GM06990 (cell line): ENCODE measurements at regions not wholly inside any gene's neighbourhood (a gene's known extent, or its start where the extent isn't known, plus 50 kb on each side); places are given as distances from the start of the nearest gene placed in this dataset.
"Not testable (repeated sequence)": the region's sequence is repeated elsewhere in the genome, so short reads cannot be mapped to it uniquely, and the experiment has no call there.

Experiments used
- DNase-seq: peaks from one replicate; pipeline ENCODE4 v3.0.0-alpha.2; 2011; ENCODE audit not compliant: insufficient read length; ENCODE audit errors: extremely low read depth
- H3K27me3 ChIP-seq: replicated peaks from 2 replicates; pipeline ENCODE4 v1.6.0; 2011; ENCODE audit warnings: low read length; ENCODE audit not compliant: control insufficient read depth, insufficient read depth
- H3K36me3 ChIP-seq: 2 replicates; pipeline ENCODE4 v1.5.1; 2011; ENCODE audit warnings: low read length; ENCODE audit not compliant: control insufficient read depth, insufficient read depth
- H3K4me3 ChIP-seq: replicated peaks from 2 replicates; pipeline ENCODE4 v1.5.1; 2011; ENCODE audit warnings: low read depth, mild to moderate bottlenecking, control low read depth, low read length
- TF ChIP-seq, protein P1 (sequence below): IDR thresholded peaks from 2 replicates; pipeline ENCODE4 v1.5.1; 2011; ENCODE audit warnings: low read length, control low read depth, mild to moderate bottlenecking, inconsistent platforms; ENCODE audit not compliant: insufficient read depth, poor library complexity, severe bottlenecking

DNA sequence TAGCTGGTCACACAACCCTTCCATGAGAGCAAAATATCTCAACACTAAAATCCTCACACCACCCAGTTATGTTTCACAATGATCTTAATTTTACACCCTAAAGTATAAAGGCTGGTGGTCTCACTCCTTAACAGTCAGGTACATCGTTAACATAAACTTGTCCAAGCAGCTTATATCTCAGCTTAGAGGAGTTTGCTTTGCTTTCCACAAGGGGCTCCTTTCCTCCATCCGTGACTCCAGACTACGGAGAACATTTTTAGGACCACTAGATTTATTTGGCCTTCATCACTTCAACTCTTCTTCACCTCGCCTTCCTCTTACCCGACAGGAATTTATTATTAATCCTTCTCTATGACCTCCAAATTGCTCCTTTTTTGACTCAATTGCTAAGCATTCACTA is 1014.1 kb upstream of the NUDT12 start:
- DNase-seq, result no peak
- TF ChIP-seq, protein P1, sequence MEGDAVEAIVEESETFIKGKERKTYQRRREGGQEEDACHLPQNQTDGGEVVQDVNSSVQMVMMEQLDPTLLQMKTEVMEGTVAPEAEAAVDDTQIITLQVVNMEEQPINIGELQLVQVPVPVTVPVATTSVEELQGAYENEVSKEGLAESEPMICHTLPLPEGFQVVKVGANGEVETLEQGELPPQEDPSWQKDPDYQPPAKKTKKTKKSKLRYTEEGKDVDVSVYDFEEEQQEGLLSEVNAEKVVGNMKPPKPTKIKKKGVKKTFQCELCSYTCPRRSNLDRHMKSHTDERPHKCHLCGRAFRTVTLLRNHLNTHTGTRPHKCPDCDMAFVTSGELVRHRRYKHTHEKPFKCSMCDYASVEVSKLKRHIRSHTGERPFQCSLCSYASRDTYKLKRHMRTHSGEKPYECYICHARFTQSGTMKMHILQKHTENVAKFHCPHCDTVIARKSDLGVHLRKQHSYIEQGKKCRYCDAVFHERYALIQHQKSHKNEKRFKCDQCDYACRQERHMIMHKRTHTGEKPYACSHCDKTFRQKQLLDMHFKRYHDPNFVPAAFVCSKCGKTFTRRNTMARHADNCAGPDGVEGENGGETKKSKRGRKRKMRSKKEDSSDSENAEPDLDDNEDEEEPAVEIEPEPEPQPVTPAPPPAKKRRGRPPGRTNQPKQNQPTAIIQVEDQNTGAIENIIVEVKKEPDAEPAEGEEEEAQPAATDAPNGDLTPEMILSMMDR, result no peak
- H3K36me3 ChIP-seq, result no peaks in the 10 kb centered on the region
- H3K27me3 ChIP-seq, result no peaks in the 10 kb centered on the region
- H3K4me3 ChIP-seq, result no peak overlapping the region

DNA sequence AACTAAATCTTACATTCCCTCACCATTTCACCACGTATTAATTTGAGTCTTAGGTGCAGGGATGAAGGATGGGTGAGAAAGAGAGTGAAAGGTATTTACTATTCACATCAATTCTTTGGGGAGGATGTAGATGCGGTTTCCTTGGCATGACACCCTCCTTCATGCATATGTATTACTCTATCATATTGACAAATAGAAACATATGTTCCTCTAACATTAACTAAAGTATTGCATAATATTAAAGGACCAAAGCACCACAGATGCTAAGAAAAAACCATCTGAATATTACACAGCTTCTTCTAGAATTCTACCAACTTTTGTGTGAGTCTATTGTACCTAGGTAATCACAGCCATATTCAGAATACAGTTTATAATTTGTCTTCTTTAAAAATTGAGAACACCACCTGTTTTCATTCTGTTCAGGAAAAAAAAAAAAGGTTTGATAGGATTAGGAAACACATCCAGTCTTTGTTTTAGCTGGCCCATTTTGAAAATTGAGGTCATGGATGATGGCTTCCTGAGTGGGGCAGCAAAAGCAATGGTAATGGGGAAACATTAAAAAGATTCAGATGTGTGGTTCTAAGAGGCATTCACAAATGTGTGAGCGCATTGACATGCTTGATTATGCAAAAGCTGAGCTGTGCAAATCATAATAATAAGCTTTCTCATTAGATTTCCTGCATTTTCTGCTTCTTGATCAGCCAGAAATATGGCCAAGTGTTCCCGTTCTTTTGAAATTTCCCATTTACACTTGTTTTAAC is 1011.5 kb upstream of the NUDT12 start:
- TF ChIP-seq, protein P1, result no peak
- Histone ChIP-seq H3K27me3 (no peaks in the 10 kb centered on the region), H3K4me3 (no peak overlapping the region), H3K36me3 (no peaks in the 10 kb centered on the region)
- no peak for DNase-seq

DNA sequence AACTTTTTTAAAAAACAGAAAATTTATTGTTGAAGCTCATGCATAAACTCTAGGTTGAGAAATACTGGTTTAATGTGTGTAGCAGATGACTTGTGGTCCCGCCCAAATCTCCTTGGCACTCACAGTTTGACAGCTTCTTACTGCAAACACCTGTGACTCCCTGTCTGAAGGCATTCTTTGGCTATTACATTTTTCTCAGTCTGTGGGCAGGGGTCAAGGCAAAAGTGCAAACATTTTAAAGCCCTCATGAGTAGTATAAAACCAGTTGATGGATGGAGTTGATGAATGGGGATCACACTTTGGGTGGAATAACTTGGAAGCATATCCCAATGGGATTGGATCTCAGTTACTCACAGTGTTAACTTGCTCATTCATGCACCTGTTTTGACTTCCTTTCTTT is 1007.0 kb upstream of the NUDT12 start:
- DNase-seq, result no peak
- Histone ChIP-seq H3K4me3 (no peak overlapping the region), H3K36me3 (no peaks in the 10 kb centered on the region), H3K27me3 (no peaks in the 10 kb centered on the region)
- TF ChIP-seq, protein P1, result no peak

DNA sequence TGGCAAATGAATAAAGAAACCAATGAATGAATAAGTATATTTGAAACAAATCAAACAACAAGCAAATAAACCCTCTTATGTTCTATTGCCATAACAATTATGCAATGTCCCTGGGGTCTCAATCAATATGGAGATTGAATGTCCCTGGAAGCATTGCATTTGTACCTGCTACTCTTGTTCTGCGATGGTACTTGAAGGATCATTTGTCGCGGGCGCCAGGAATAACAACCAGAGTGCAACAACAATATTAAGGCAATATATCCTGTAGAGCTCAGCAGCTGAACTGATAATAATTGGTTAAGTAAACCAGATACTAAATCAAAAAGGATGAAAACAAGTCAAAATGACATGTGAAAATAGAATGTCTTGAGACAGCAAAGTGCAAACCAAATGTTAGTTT is 1001.9 kb upstream of the NUDT12 start:
- H3K27me3 ChIP-seq, result no peaks in the 10 kb centered on the region
- H3K36me3 ChIP-seq, result no peaks in the 10 kb centered on the region
- no peak for DNase-seq
- H3K4me3 ChIP-seq, result no peak overlapping the region
- TF ChIP-seq, protein P1, result no peak

DNA sequence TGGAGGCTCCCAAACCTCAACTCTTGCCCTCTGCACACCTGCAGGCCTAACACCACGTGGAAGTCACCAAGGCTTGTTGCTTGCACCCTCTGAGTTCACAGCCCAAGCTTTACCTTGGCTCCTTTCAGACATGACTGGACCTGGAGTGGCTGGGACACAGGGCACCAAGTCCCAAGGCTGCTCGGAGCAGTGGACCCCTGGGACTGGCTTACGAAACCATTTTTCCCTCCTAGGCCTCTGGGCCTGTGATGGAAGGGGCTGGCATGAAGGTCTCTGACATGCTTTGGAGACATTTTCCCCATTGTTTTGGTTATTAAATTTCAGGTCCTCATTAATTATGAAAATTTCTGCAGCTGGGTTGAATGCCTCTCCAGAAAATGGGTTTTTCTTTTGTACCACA is 994.4 kb upstream of the NUDT12 start:
- Histone ChIP-seq H3K4me3 (no peak overlapping the region), H3K36me3 (no peaks in the 10 kb centered on the region), H3K27me3 (no peaks in the 10 kb centered on the region)
- TF ChIP-seq, protein P1, result no peak
- no peak for DNase-seq

DNA sequence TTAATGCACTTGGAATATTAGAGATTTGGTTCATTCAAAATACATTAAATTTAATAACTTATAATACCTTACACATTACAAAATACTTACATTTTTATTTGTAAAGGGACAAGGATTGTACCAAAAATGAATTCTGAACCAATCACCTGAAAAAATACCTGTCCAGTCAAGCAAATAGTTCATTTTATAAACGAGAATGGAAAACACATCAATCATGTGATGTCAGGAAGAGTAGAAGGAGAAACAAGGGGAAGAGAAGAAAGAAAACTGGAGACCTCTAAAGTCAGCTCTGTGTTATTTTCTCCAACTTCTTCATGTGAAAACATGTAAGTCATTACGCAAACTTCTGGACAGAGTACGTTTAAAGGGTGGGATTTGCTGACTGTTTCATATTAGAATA is 989.0 kb upstream of the NUDT12 start:
- H3K27me3 ChIP-seq, result no peaks in the 10 kb centered on the region
- no peaks in the 10 kb centered on the region for H3K36me3 ChIP-seq
- DNase-seq, result no peak
- no peak overlapping the region for H3K4me3 ChIP-seq
- TF ChIP-seq, protein P1, result no peak

DNA sequence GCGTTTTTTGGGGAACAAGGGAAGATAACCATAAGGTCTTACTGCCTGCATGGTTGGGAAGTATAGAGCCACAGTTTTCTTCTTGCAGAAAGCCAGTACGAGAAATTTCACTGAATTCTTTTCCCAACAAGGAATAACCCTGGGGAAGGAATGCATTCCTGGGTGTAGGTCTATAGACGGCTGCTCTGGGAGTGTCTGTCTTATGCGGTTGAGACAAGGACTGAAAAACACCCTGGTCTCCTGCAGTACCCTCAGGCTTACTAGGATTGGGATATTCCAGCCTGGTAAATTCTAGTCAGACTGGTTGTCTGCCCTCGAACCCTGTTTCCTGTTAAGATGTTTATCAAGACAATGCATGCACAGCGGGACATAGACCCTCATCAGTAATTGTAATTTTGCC is 984.3 kb upstream of the NUDT12 start:
- DNase-seq, H3K36me3 ChIP-seq, H3K4me3 ChIP-seq, H3K27me3 ChIP-seq: not testable (repeated sequence)
